GM23338 (cell line): ENCODE measurements at regions not wholly inside any gene's neighbourhood (a gene's known extent, or its start where the extent isn't known, plus 50 kb on each side); places are given as distances from the start of the nearest gene placed in this dataset.
A peak's percentile ranks its signal among the peaks of the same experiment; 100 is the strongest.
"Not testable (repeated sequence)": the region's sequence is repeated elsewhere in the genome, so short reads cannot be mapped to it uniquely, and the experiment has no call there.

Source experiments
- ATAC-seq: fragments of 200-7000 bp; cut with Tn5 transposase; 3 replicates; pipeline ENCODE4 v1.9.1; 2020
- DNase-seq: peaks from one replicate; pipeline ENCODE4 v3.0.0-alpha.2; 2015; ENCODE audit warnings: low spot score
- H2AFZ ChIP-seq: fragments of 200-600 bp; sonication (generic); 2 replicates; pipeline ENCODE4 v1.8.0; 2016; ENCODE audit warnings: antibody characterized with exemption, mild to moderate bottlenecking, moderate library complexity
- H3F3A ChIP-seq: fragments of 200-600 bp; sonication (generic); replicated peaks from 2 replicates; pipeline ENCODE4 v1.8.0; 2017; ENCODE audit warnings: antibody characterized with exemption, mixed run types, low read depth
- H3K27ac ChIP-seq: fragments of 200-600 bp; sonication (generic); 2 replicates; pipeline ENCODE4 v1.6.1; 2016; ENCODE audit warnings: low read depth
- H3K27me3 ChIP-seq: fragments of 200-600 bp; sonication (generic); 2 replicates; pipeline ENCODE4 v1.8.0; 2016; ENCODE audit warnings: mild to moderate bottlenecking, mixed run types, moderate library complexity; ENCODE audit not compliant: insufficient read depth
- H3K36me3 ChIP-seq: fragments of 200-600 bp; sonication (generic); 2 replicates; pipeline ENCODE4 v1.8.0; 2016; ENCODE audit warnings: mild to moderate bottlenecking; ENCODE audit not compliant: insufficient read depth
- H3K4me1 ChIP-seq: fragments of 200-600 bp; sonication (generic); 2 replicates; pipeline ENCODE4 v1.8.0; 2016; ENCODE audit warnings: mild to moderate bottlenecking, moderate library complexity; ENCODE audit not compliant: insufficient read depth
- H3K4me2 ChIP-seq: fragments of 200-600 bp; sonication (generic); 2 replicates; pipeline ENCODE4 v1.7.1; 2017; ENCODE audit warnings: mixed run types
- H3K4me3 ChIP-seq: fragments of 200-600 bp; sonication (generic); 2 replicates; pipeline ENCODE4 v1.6.1; 2016; ENCODE audit warnings: mixed run types
- H3K79me2 ChIP-seq: fragments of 200-600 bp; sonication (generic); replicated peaks from 2 replicates; pipeline ENCODE4 v1.8.0; 2017; ENCODE audit warnings: mild to moderate bottlenecking; ENCODE audit not compliant: insufficient read depth
- H3K9me2 ChIP-seq: fragments of 200-600 bp; sonication (generic); 2 replicates; pipeline ENCODE4 v1.8.0; 2017; ENCODE audit not compliant: insufficient read depth
- H4K20me1 ChIP-seq: fragments of 200-600 bp; sonication (generic); replicated peaks from 2 replicates; pipeline ENCODE4 v1.8.0; 2017; ENCODE audit warnings: mild to moderate bottlenecking; ENCODE audit not compliant: insufficient read depth
- H3K27ac Mint-ChIP-seq: 2 replicates; pipeline ENCODE4 v1.8.0; 2020; ENCODE audit warnings: inconsistent platforms, mild to moderate bottlenecking, moderate library complexity, mixed read lengths
- H3K27me3 Mint-ChIP-seq: 3 replicates; pipeline ENCODE4 v1.8.0; 2022; ENCODE audit warnings: low read depth, mild to moderate bottlenecking, moderate library complexity, mixed read lengths, inconsistent platforms; ENCODE audit not compliant: insufficient read depth, poor library complexity
- H3K36me3 Mint-ChIP-seq: 3 replicates; pipeline ENCODE4 v1.8.0; 2021; ENCODE audit warnings: low read depth, mild to moderate bottlenecking, inconsistent platforms, moderate library complexity, mixed read lengths
- H3K4me1 Mint-ChIP-seq: 3 replicates; pipeline ENCODE4 v1.8.0; 2020; ENCODE audit warnings: mild to moderate bottlenecking, inconsistent platforms, mixed read lengths
- H3K4me3 Mint-ChIP-seq: 3 replicates; pipeline ENCODE4 v1.8.0; 2021; ENCODE audit warnings: moderate library complexity, mild to moderate bottlenecking, inconsistent platforms, mixed read lengths
- H3K9me3 Mint-ChIP-seq: 3 replicates; pipeline ENCODE4 v1.8.0; 2020; ENCODE audit warnings: moderate library complexity, mild to moderate bottlenecking, inconsistent platforms, mixed read lengths
- CTCF ChIP-seq, 2 experiments: fragments of 200-600 bp in 1 of 2; sonication (generic) in 1 of 2; conservative IDR thresholded peaks; 2 replicates each; pipeline versions ENCODE4 v1.5.1 to v1.6.1; 2016 to 2017; ENCODE audit warnings: antibody characterized with exemption in 2 of 2, low read depth in 2 of 2, mild to moderate bottlenecking in 2 of 2, moderate library complexity in 1 of 2
- EZH2 ChIP-seq: fragments of 200-600 bp; sonication (generic); IDR thresholded peaks from one replicate; pipeline ENCODE4 v1.8.0; 2017; ENCODE audit warnings: antibody characterized with exemption, mild to moderate bottlenecking, low read depth; ENCODE audit not compliant: unreplicated experiment
- JUNB ChIP-seq: IDR thresholded peaks from one replicate; pipeline ENCODE4 v1.6.1; 2016; ENCODE audit warnings: antibody characterized with exemption; ENCODE audit not compliant: unreplicated experiment
- NANOG ChIP-seq: IDR thresholded peaks from 2 replicates; pipeline ENCODE4 v1.6.1; 2016; ENCODE audit warnings: antibody characterized with exemption, borderline replicate concordance
- POLR2AphosphoS5 ChIP-seq: IDR thresholded peaks from 2 replicates; pipeline ENCODE4 v1.6.1; 2016; ENCODE audit warnings: antibody characterized with exemption, low read depth
- REST ChIP-seq: IDR thresholded peaks from one replicate; pipeline ENCODE4 v1.6.1; 2018; ENCODE audit warnings: antibody characterized with exemption; ENCODE audit not compliant: unreplicated experiment
- ZNF114 ChIP-seq: fragments of 250-450 bp; sonication (Bioruptor Pico); IDR thresholded peaks from 2 replicates; pipeline ENCODE4 v1.5.0; 2020; ENCODE audit warnings: mild to moderate bottlenecking, moderate library complexity

GRCh38 chr4:114435116-114435515, 163.5 kb upstream of the UGT8 start:
- Mint-ChIP-seq H3K9me3 (peaks cover 7% of the 10 kb centered on the region), H3K27me3 (peaks cover 4% of the 10 kb centered on the region), H3K36me3 (peaks cover 7% of the 10 kb centered on the region; the same call in 1 of the 3 replicates), H3K27ac (peak overlapping the region; percentile 21; the same call in 1 of the 2 replicates), H3K4me1 (peaks cover 5% of the 10 kb centered on the region; the same call in 1 of the 3 replicates), H3K4me3 (no peak overlapping the region)
- DNase-seq, result no peak
- H3K27me3 ChIP-seq, result no peaks in the 10 kb centered on the region
- TF ChIP-seq NANOG, result no peak
- no peak for TF ChIP-seq POLR2AphosphoS5
- no peaks in the 10 kb centered on the region; the same call in 1 of the 2 replicates for H3K36me3 ChIP-seq
- peaks cover 18% of the 10 kb centered on the region for H3K9me2 ChIP-seq
- no peaks in the 10 kb centered on the region for H3K4me1 ChIP-seq
- H3K27ac ChIP-seq, result no peak overlapping the region
- H3K4me2 ChIP-seq, result no peak overlapping the region
- no peaks in the 10 kb centered on the region for H3F3A ChIP-seq
- no peaks in the 10 kb centered on the region for H3K79me2 ChIP-seq
- H2AFZ ChIP-seq, result no peak overlapping the region
- ATAC-seq, result peak; percentile 36; the same call in 1 of the 3 replicates
- H3K4me3 ChIP-seq, result no peak overlapping the region
- no peaks in the 10 kb centered on the region for H4K20me1 ChIP-seq

- no peak for ATAC-seq
- Mint-ChIP-seq H3K36me3 (no peaks in the 10 kb centered on the region), H3K4me1 (peaks cover 8% of the 10 kb centered on the region), H3K9me3 (no peaks in the 10 kb centered on the region), H3K27me3 (no peaks in the 10 kb centered on the region), H3K4me3 (no peak overlapping the region), H3K27ac (no peak overlapping the region)
- Histone ChIP-seq H3K4me1 (peaks cover 14% of the 10 kb centered on the region), H4K20me1 (no peaks in the 10 kb centered on the region), H3F3A (no peaks in the 10 kb centered on the region), H2AFZ (peak overlapping the region; percentile 61; the same call in 1 of the 2 replicates), H3K27me3 (no peaks in the 10 kb centered on the region), H3K27ac (no peak overlapping the region), H3K36me3 (no peaks in the 10 kb centered on the region), H3K4me2 (no peak overlapping the region), H3K9me2 (no peaks in the 10 kb centered on the region), H3K4me3 (no peak overlapping the region), H3K79me2 (no peaks in the 10 kb centered on the region)
- no peak for TF ChIP-seq NANOG
- DNase-seq, result no peak
Measured at GRCh38 chr4:114442856-114443255, 155.8 kb upstream of the UGT8 start.

GRCh38 chr4:114444211-114444610, 154.4 kb upstream of the UGT8 start:
- no peaks in the 10 kb centered on the region for H3K9me3 Mint-ChIP-seq
- H3K27ac Mint-ChIP-seq, result no peak overlapping the region
- Histone ChIP-seq H2AFZ (no peak overlapping the region), H3K4me3 (no peak overlapping the region), H3K36me3 (no peaks in the 10 kb centered on the region), H3K27ac (no peak overlapping the region), H4K20me1 (no peaks in the 10 kb centered on the region), H3K4me2 (no peak overlapping the region), H3F3A (no peaks in the 10 kb centered on the region), H3K9me2 (no peaks in the 10 kb centered on the region; the same call in 1 of the 2 replicates), H3K4me1 (peaks cover 14% of the 10 kb centered on the region), H3K27me3 (no peaks in the 10 kb centered on the region), H3K79me2 (no peaks in the 10 kb centered on the region)
- ATAC-seq (no peak), DNase-seq (no peak)
- no peaks in the 10 kb centered on the region for H3K36me3 Mint-ChIP-seq
- no peak for TF ChIP-seq JUNB
- TF ChIP-seq REST, result no peak
- TF ChIP-seq NANOG, result no peak
- no peak for TF ChIP-seq EZH2
- TF ChIP-seq CTCF (conservative IDR thresholded peaks at IDR 0.05; ENCODE audit: low read depth in 2 of 2), result no peak
- no peak for TF ChIP-seq ZNF114 (CRISPR knock-in tag)
- H3K27me3 Mint-ChIP-seq, result no peaks in the 10 kb centered on the region
- H3K4me3 Mint-ChIP-seq, result no peak overlapping the region
- H3K4me1 Mint-ChIP-seq, result peaks cover 8% of the 10 kb centered on the region

GRCh38 chr4:114447963-114448516, 150.6 kb upstream of the UGT8 start:
- H3F3A ChIP-seq, H3K27me3 Mint-ChIP-seq, H3K36me3 ChIP-seq, H3K4me3 ChIP-seq, H3K4me2 ChIP-seq, H3K27me3 ChIP-seq, H3K79me2 ChIP-seq, H4K20me1 ChIP-seq, DNase-seq, H3K4me3 Mint-ChIP-seq, H3K9me2 ChIP-seq, H3K4me1 Mint-ChIP-seq: not testable (repeated sequence)
- Histone ChIP-seq H3K27ac (peak overlapping the region; percentile 70; the same call in 1 of the 2 replicates), H3K4me1 (peaks cover 12% of the 10 kb centered on the region), H2AFZ (peak overlapping the region; percentile 33; the same call in 1 of the 2 replicates)
- Mint-ChIP-seq H3K27ac (peak overlapping the region; percentile 80; the same call in 1 of the 2 replicates), H3K9me3 (peaks cover 25% of the 10 kb centered on the region), H3K36me3 (peaks cover 34% of the 10 kb centered on the region)
- peak; percentile 39; the same call in 2 of the 3 replicates for ATAC-seq
